NCI-H187 (cell line): ENCODE measurements at regions not wholly inside any gene's neighbourhood (a gene's known extent, or its start where the extent isn't known, plus 50 kb on each side); places are given as distances from the start of the nearest gene placed in this dataset.
"Not testable (repeated sequence)": the region's sequence is repeated elsewhere in the genome, so short reads cannot be mapped to it uniquely, and the experiment has no call there.

ENCODE experiments used
- DNase-seq, 2 experiments: peaks; one replicate each; lab custom pipeline; 2025; lab: John Stamatoyannopoulos, UW

DNA sequence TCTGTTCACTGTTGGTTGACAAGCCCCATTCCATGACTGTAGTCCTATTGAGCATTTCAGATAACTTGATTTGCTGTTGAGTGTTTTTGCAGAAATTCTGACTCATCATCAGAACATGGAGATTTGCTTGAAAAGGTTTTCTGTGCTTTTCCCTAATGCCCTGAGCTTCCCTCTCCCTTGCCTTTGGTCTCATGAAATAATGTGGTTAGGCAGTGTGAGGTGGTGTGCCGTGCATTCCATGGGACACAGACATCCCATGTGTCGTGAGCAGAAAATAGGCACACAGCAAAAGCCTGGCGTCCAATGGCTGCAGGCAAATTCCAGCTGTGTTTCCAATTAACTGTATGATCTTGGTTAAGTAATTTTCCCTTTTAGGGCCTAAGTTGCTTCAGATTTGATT is 197.4 kb downstream of the DLEU7 start:
- DNase-seq: no peak

DNA sequence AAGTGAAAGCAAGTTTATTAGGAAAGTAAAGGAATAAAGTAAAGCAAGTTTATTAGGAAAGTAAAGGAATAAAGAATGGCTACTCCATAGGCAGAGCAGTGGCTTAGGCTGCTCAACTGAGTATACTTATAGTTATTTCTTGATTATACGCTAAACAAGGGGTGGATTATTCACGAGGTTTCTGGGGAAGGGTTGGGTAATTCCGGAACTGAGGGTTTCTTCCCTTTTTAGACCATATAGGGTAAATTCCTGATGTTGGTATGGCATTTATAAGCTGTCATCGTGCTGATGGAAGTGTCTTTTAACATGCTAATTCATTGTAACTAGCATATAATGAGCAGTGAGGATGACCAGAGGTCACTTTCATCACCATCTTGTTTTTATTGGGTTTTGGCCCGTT is 194.3 kb downstream of the DLEU7 start:
- no peak for DNase-seq

DNA sequence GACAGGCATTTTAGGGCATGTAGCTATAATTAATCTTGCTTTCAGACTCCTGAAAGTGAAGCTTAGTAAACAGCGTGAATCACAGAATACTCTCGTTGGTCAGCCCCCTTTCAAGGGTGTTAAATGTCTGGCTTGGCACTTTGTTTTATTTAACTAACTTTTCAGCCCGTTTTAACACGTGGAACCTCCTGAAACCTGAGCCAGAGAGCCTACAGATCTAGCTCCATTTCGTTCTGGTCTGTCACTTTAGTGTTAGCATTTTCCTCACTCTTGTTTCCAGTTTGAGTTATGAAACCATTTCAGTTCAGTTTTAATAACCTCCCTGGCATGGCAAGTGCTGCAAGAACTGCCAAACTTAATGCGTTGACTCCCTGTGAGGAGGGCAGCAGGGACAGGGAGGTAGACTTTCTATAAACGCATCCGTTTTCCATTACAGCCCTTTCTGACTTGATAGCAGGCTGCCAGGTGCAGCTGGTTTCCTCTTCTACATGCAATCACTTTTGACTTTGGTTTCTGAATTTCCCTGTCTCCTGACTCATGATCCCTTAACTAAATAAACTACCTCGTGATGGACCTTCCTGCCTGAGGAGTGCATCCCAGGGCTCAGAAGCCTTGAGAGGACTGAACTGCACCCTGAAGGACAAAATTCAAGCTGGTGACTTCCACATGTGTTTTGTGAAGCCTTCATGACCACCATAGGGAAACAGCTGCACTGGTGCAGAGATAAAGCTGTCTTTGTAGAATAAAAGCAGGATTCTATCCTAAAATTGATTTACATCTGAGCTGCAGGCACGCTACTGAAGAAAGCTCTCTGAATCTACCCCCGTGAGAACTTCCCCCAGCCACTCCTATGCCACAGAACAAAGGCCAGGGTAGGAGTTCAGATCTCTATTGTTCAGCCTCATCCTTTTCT is 192.6 kb downstream of the DLEU7 start:
- no peak for DNase-seq

DNA sequence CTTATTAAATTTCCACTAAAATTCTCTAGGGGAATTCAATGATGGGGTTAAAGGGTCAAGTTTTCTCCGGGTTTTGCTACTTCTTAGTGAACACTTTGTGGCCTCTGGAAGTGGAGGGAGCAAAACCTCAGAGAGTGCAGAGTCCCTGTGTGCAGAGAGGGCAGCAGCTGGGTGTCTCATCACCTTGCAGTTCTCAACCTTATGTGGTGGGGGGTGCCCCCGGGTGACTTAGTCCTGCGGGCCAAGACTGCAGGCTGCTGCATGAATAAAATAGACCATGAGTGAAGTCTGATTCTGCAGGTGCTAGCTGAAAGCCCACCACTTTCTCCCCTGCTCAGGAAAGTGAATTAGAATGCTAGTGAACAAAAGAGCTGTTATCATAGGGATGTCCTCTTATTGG is 191.6 kb downstream of the DLEU7 start:
- DNase-seq: no peak

DNA sequence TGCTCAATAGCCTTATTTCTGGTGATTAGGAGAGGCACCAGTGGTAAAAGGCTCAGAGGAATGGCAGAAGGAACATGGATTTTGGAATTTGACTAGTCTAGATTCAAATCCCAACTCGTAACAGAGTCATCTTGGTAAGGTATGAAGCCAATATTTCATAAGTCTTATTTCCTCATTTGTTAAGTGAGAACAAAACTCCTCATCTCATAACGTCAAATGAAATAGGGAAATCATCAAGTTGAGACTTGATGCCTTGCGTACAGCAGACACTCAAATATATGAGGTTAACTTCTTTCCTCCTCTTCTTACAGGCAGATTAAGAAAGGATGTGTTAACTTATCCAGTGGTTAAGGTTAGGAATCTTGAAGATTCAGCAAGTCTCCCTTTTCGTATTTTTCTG is 189.2 kb downstream of the DLEU7 start:
- no peak for DNase-seq

DNA sequence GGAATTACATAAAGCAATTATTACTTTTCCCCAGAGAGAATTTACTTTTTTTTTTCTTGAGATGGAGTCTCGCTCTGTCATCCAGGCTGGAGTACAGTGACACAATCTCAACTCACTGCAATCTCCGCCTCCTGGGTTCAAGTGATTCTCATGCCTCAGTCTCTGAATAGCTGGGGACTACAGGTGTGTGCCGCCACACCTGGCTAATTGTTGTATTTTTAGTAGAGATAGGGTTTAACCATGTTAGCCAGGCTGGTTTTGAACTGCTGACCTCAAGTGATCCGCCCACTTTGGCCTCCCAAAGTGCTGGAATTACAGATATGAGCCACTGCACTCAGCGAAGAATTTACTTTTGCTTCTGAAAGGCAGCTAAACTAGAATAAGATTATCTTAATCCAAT is 181.6 kb downstream of the DLEU7 start:
- DNase-seq: not testable (repeated sequence)

DNA sequence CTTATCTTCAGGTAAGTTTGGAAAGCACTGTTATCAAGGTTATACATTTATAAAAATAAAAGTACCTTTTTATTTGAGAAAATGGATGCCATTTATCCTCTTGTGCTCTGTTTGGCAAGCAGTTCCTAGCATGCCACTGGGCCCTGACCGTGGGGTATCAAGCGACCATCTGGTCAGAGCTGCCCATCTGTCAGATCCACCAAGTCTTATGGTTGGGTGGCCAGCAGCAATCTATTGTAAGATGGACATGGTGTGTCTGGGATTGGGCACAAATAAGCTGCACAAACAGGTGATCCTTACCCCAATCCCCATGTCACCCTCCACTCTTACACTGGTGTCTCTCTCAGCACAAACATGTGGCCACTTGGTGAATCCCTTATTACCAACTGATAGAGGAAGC is 178.5 kb downstream of the DLEU7 start:
- DNase-seq: no peak

DNA sequence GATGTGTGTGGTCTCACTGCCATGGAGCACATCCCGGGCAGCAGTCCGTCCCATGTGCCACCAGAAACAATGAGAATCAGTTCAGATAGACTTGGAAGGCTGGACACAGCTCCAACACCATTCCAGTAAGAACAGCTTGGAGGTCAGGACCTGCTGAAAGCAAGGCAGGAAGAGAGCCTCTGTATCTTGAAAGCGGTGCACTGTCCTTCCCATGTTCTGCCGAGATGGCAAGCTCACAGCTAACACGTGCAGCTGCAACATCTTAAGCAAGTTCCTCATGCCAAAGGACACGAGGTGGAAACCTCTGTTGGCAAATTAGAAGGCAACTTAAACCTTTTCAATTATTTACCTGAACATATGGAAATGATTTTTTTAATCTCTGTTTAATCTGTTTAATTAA is 175.4 kb downstream of the DLEU7 start:
- DNase-seq: no peak

DNA sequence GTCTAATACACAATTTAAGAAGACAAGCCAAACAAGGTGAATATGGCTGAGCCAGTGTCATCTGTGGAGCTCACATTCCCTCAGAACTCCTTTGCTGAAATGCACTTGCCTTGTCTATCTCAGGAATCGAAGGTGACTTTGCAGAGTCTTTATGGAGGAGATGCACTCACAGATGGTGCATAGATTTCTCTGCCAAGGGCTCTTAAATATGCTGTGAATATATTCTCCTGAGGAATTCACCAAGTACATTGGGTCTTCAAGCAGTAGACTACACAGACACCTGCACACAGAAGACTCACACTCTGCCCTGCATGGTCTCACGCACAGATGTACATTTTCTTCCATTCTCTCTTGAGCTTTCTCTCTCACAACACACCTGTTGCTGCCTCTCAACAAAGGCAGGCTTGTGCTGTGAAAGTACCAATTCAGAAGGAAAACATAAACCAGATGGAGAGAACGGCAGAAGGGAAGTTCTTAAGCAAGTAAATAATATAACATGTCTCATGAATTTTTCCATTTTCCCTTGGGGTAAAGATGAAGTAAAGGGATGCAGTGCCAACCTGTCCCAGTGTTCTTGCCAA is 174.7 kb downstream of the DLEU7 start:
- DNase-seq: peak in 1 of 2 experiments; percentile 11

DNA sequence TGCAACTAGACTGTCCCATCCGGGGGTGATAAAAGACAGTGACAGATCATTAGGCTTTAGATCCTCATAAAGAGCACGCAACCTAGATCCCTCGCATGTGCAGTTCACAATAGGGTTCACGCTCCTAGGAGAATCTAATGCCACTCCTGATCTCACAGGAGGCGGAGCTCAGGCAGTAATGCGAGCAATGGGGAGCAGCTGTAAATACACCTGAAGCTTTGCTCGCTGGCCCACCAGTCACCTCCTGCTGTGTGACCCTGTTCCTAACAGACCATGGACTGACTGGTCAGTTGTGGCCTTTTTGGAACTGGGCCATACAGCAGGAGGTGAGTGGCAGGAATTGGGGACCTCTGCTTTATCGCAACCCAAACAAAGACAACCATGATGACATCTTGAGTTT is 173.2 kb downstream of the DLEU7 start:
- DNase-seq: peak in 1 of 2 experiments; percentile 14

DNA sequence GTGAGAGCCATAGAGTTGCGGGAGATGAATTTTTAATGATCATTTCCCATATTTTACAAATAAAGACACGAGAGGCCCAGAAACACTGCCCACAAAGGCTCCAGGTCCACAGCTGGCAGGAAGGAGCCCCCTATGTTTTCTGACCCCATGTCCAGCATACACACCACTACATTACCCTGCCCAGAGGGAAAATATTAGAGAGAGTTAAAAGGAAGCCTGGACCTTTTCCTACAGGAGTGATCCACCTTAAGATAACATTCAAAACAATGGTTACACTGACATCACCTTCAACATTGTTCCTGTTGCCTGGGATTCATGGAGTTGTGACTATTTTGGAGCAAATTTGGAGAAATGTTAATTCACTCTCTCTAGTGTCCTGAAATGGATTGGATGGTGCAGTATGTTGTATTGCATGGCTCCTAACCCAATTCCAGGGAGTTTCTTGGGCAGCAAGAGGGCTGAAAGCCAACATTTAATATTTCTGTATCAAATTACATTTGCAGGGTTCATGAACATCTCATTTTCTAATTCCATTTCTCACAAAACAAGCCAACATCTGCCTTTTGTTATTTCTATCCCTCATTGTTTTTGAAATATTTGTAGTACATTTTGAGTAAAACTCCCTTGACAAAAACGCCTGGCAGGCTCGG is 172.5 kb downstream of the DLEU7 start:
- no peak for DNase-seq

DNA sequence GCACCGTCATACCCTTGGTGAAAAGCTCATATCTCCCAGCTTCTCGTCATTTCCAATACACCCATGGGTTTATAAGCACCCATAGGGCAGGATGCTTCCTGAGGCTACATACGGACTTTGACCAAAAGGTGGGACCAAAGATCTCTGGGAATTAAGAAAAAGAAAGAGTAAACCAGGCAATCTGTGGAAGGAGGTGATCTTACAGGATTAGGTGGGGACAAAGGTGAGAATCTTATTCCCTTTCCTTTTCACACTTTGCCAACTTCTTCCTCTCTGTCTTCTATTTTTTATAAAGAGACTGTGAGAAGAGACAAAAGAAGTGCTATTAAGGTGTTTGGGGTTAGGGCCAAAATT is 172.0 kb downstream of the DLEU7 start:
- no peak for DNase-seq

DNA sequence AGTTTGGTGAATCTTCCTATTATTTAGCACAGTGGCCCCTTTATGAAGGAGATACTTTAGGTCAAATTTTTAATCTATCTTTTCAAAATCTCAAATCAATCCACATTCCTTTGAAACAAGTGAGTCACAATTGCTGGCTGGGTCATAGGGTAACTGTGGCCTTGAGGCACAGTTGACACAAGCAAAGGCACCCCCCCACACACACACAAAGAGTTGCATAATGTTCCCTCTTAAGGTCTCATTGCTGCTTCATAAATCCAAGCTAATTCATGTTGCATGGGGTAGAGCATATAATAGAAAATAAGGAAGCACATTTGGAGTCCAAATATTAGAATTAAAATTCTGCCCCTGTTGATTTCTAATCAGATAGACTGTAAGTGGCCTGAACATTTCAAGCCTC is 171.5 kb downstream of the DLEU7 start:
- DNase-seq: no peak

DNA sequence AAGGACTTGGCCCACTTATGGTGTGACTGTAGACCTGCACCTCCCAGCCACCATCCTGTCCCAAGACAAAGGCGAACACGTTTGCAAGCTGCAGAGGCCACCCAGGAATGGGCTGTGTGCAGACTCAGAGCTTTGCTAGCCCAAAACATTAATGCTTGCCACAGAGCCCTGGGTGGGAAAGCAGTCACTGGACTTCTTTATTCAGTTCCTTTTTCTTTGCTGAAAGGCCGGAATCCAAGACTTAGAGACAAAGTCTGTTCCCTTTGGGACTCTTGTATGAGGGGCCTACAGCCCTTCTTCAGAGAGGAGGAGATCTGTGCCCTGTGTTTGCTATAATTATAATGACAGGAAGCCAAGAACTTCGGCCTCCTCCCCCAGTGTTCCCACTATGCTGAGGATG is 167.8 kb downstream of the DLEU7 start:
- no peak for DNase-seq

DNA sequence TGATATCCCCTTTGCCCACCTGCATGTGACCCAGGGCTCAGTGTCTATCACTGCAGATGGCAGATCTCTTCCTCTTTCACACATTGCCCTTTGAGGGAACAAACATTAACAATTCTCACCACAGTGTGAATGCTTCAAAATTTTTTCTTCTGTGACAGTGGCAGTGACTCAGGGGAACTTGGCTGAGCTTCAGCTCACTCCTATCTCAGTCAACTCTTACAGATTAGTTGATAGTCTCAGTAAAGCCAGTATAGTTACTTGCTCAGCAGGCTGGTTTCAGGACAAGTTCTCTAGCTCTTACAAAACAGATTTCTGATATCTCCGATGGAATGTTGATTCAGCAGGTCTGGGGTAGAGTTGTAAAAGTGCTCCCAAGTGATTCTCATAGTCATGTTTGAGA is 166.9 kb downstream of the DLEU7 start:
- DNase-seq: no peak

DNA sequence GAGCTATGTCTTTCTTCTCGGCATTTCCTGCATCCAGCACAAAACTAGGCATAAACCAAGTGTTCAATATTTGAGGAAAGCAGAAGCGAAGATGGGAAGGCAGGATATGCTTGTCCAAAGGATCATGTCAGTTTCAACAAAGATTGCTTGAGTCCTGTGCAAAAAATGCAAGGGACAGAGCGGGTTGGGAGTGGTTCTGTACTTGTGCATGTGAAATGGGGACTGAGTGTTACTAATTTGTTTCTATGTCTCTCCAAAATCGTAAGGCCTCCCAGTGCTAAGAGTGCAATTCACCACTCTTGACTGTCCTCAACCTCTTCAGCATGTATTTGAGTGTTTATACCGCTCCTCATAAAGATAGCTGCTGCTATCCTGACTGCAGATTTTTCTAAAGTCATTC is 166.2 kb downstream of the DLEU7 start:
- peak; percentile 75 to 84 for DNase-seq

DNA sequence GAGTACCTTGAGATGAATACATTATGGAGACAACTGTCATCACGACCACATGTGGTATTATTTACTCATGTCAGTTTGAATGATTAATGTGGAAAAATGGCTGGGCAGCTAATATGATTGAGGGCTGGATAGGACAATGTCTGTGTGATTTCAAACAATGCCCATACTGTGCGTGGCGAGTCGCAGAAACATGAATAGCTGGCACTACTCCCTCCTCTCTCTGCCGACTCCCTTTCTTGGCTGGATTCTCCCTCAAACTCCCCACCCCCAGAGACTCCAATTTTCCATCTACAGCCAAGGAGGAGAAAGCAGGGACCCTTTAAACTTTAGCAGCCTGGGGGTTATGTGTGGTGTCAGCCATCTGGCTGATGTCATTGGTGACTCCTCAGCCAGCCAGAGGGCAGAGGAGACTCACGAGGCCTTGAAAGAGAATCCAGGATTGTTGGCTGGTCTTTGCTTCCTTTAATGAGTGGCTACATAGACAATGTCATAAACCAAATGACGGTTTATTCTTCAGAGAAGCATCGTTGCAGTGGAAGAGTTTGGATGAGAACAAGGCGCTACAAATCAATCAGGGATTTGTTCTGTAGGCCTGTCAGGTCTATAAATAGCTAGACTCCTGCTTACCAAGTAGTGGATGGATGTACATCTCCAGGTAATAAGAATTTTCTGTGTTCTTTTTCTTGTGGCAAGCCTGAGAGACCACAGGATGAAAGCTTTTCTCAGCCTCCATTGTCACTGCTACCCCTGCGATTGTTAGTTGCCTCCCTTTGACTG is 165.6 kb downstream of the DLEU7 start:
- peak in 1 of 2 experiments; percentile 85 for DNase-seq

DNA sequence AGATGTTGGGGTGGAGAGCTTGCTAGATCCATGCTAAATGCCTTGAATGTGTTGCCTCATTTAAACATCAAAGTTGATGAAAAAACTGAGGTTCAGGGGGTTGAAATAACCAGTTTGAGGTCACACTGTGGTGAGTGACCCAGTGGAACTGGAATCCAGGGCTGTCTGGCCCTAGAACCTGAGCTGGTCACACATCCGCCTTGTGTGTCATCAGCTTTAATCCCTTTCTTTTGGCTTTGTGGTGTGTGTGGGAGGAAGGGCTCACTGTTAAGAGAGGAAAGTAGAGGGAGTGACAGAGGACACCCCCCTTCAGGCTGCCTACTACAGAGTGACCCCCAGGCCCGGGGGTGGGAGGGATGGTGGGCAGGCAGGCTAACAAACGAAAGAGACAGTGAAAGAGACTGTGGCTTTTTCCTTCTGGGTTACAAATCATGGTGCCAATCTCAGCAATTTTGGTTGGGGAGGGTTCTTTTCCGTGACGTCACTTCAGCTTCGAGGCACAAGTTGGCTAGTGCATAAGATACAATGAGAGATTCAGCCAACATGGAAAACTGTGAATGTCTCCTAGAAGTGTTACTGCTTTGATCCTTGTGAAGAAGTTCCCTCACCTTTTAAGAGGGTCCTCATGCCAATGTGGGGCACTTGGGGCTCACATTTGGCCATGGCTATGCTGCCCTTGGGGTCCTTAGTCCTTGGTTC is 164.9 kb downstream of the DLEU7 start:
- no peak for DNase-seq

DNA sequence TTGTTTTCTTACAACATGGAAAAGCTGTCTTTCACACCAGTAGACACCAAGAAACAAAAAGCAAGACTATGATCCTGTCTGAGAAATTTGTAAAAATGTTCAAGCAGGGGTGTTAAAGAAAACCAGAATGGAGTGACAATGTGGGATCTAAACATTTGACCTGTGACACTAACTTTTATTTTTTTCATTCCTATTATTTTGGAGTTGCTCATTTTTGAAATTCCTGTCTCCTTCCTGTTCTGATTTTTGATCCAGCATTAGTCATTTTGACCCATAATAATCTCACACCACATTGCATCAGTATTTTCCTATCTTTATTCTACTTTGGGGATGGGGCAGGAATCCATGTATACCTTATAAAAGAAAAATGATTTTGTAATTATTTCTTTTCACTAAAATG is 164.2 kb downstream of the DLEU7 start:
- no peak for DNase-seq

DNA sequence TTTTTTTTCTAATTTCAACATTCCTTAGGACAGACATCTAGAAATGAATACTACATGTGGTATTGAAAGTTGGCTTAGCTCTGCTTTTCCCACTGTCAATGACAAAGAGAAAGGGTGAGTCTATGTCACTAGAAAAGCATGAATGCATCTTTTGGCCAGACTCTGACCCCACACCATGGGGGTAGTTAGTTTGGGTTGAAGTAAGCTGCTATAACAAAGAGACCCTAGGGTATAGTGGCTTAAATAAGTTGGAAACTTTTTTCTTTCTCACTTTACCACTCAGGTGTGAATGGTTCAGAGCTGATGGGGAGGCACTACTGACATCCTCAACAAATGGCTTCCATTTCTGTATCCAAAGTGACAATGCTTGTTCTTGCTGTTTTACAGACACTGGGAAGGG is 161.5 kb downstream of the DLEU7 start:
- no peak for DNase-seq

DNA sequence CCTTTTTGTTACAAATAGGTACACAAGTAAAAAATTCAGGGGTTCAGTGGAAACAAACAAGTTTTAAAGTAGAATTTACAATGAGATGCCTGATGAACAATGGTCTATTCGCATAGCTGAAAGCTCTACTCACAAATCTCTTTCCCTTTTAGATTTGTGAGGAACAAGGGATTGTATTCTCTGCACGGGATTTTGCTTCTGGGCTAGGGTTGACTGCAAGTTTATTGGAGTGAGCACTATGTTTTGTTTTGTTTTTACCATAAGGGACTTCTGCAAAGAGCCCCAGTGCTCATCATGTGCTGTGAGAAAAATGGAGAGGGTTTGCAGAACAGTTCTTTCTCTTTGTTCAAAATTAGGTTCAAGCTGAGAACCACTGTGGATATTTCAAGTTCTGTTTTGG is 160.5 kb downstream of the DLEU7 start:
- DNase-seq: no peak

DNA sequence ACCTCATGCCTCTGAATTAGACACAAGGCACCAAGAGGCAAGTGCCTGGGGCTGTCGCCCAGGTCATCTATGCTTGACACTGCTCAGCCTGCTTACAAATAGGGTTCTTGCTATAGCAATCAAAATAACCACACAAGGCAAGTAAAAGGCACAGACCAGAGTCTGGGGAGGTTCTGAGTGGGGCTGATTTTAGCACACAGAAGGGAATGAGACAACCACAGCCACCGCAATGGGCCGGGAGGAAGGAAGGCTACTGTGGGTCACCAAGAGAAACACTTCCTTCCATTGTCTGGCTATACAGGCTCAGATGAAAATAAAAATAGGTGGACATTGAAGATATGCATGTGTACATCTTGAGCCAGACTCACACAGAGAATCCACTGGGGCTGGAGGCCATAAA is 159.1 kb downstream of the DLEU7 start:
- no peak for DNase-seq
